WTC11 (cell line): ENCODE measurements at regions not wholly inside any gene's neighbourhood (a gene's known extent, or its start where the extent isn't known, plus 50 kb on each side); places are given as distances from the start of the nearest gene placed in this dataset.

Source experiments
- ATAC-seq: fragments of 200-7000 bp; cut with Tn5 transposase; 2 replicates; pipeline ENCODE4 v1.10.0; 2021; ENCODE audit warnings: mild to moderate bottlenecking, moderate library complexity
- CTCF ChIA-PET: fragments of 300-600 bp; sonication (Branson Sonifier 250); formaldehyde crosslinking; loops from one replicate; lab custom pipeline; 2021; ENCODE audit warnings: antibody characterized with exemption; lab: Charles Lee
- POLR2A ChIA-PET: fragments of 350-600 bp; sonication (Branson Sonifier 250); formaldehyde crosslinking; loops from one replicate; lab custom pipeline; 2021; ENCODE audit warnings: antibody characterized with exemption; lab: Charles Lee
- DNase-seq: peaks from one replicate; pipeline ENCODE4 v3.0.0; 2021; ENCODE audit warnings: low spot score
- H3K27ac Mint-ChIP-seq: 2 replicates; pipeline ENCODE4 v1.8.0; 2021; ENCODE audit warnings: mixed read lengths
- H3K27me3 Mint-ChIP-seq: 2 replicates; pipeline ENCODE4 v1.8.0; 2021; ENCODE audit warnings: low read depth, mild to moderate bottlenecking, moderate library complexity, mixed read lengths
- H3K36me3 Mint-ChIP-seq: 2 replicates; pipeline ENCODE4 v1.8.0; 2021; ENCODE audit warnings: mixed read lengths
- H3K4me1 Mint-ChIP-seq: 2 replicates; pipeline ENCODE4 v1.8.0; 2022; ENCODE audit warnings: mixed read lengths
- H3K4me3 Mint-ChIP-seq: 2 replicates; pipeline ENCODE4 v1.8.0; 2021; ENCODE audit warnings: mild to moderate bottlenecking, moderate library complexity, mixed read lengths
- H3K9me3 Mint-ChIP-seq: 2 replicates; pipeline ENCODE4 v1.8.0; 2021; ENCODE audit warnings: mixed read lengths
- ATF1 ChIP-seq: sonication (generic); formaldehyde crosslinking; IDR thresholded peaks from 2 replicates; pipeline ENCODE4 v1.8.1; 2023; ENCODE audit warnings: mild to moderate bottlenecking, moderate library complexity, missing genetic modification reagents
- CBFB ChIP-seq: sonication (generic); formaldehyde crosslinking; IDR thresholded peaks from 2 replicates; pipeline ENCODE4 v1.8.1; 2022; ENCODE audit warnings: mild to moderate bottlenecking, low read depth, missing genetic modification reagents
- CREB1 ChIP-seq: sonication (generic); formaldehyde crosslinking; IDR thresholded peaks from 2 replicates; pipeline ENCODE4 v1.8.0; 2023; ENCODE audit warnings: mild to moderate bottlenecking, missing genetic modification reagents
- ESRRA ChIP-seq: sonication (generic); formaldehyde crosslinking; IDR thresholded peaks from 2 replicates; pipeline ENCODE4 v1.8.1; 2022; ENCODE audit warnings: mild to moderate bottlenecking, missing genetic modification reagents, borderline replicate concordance
- GRHL2 ChIP-seq: fragments of 250-450 bp; sonication (Bioruptor Pico); IDR thresholded peaks from 2 replicates; pipeline ENCODE4 v1.8.0; 2022; ENCODE audit warnings: mild to moderate bottlenecking, moderate library complexity; ENCODE audit not compliant: insufficient replicate concordance, severe bottlenecking
- HMGA2 ChIP-seq: fragments of 250-450 bp; sonication (Bioruptor Pico); IDR thresholded peaks from 2 replicates; pipeline ENCODE4 v1.4.0; 2021; ENCODE audit warnings: mild to moderate bottlenecking, moderate library complexity
- JUN ChIP-seq: sonication (generic); formaldehyde crosslinking; IDR thresholded peaks from 2 replicates; pipeline ENCODE4 v1.8.0; 2023; ENCODE audit warnings: mild to moderate bottlenecking, missing genetic modification reagents
- SMAD3 ChIP-seq: sonication (generic); formaldehyde crosslinking; IDR thresholded peaks from 2 replicates; pipeline ENCODE4 v1.8.0; 2022; ENCODE audit warnings: missing genetic modification reagents, mild to moderate bottlenecking, borderline replicate concordance
- SMAD4 ChIP-seq: sonication (generic); formaldehyde crosslinking; IDR thresholded peaks from 2 replicates; pipeline ENCODE4 v1.8.0; 2022; ENCODE audit warnings: mild to moderate bottlenecking, missing genetic modification reagents
- SOX15 ChIP-seq: fragments of 250-450 bp; sonication (Bioruptor Pico); IDR thresholded peaks from 2 replicates; pipeline ENCODE4 v1.9.0; 2021; ENCODE audit warnings: mild to moderate bottlenecking
- TP53 ChIP-seq: sonication (generic); formaldehyde crosslinking; IDR thresholded peaks from 2 replicates; pipeline ENCODE4 v1.8.1; 2023; ENCODE audit warnings: mild to moderate bottlenecking, missing genetic modification reagents
- ZBTB21 ChIP-seq: sonication (generic); formaldehyde crosslinking; IDR thresholded peaks from 2 replicates; pipeline ENCODE4 v1.8.1; 2023; ENCODE audit warnings: mild to moderate bottlenecking, missing genetic modification reagents, borderline replicate concordance
- ZNF121 ChIP-seq: sonication (generic); formaldehyde crosslinking; IDR thresholded peaks from 2 replicates; pipeline ENCODE4 v1.8.0; 2023; ENCODE audit warnings: missing genetic modification reagents
- ZNF219 ChIP-seq: sonication (generic); formaldehyde crosslinking; IDR thresholded peaks from 2 replicates; pipeline ENCODE4 v1.8.0; 2023; ENCODE audit warnings: missing genetic modification reagents, mild to moderate bottlenecking, borderline replicate concordance
- ZNF317 ChIP-seq: sonication (generic); formaldehyde crosslinking; IDR thresholded peaks from 2 replicates; pipeline ENCODE4 v1.8.1; 2023; ENCODE audit warnings: low read depth, mild to moderate bottlenecking, moderate library complexity, missing genetic modification reagents, borderline replicate concordance
- ZNF396 ChIP-seq: fragments of 250-450 bp; sonication (Bioruptor Pico); IDR thresholded peaks from 2 replicates; pipeline ENCODE4 v1.8.0; 2021; ENCODE audit warnings: mild to moderate bottlenecking, moderate library complexity, borderline replicate concordance
- ZNF416 ChIP-seq: fragments of 250-450 bp; sonication (Bioruptor Pico); IDR thresholded peaks from 2 replicates; pipeline ENCODE4 v1.9.0; 2021; ENCODE audit warnings: mild to moderate bottlenecking, inconsistent platforms
- TF ChIP-seq, protein P1 (sequence below): sonication (generic); formaldehyde crosslinking; IDR thresholded peaks from 2 replicates; pipeline ENCODE4 v1.8.1; 2022; ENCODE audit warnings: mild to moderate bottlenecking, moderate library complexity, missing genetic modification reagents
- TF ChIP-seq, protein P2 (sequence below): sonication (generic); formaldehyde crosslinking; IDR thresholded peaks from 2 replicates; pipeline ENCODE4 v1.8.1; 2023; ENCODE audit warnings: mild to moderate bottlenecking, missing genetic modification reagents, borderline replicate concordance
- TF ChIP-seq, protein P3 (sequence below): sonication (generic); formaldehyde crosslinking; IDR thresholded peaks from 2 replicates; pipeline ENCODE4 v1.8.0; 2023; ENCODE audit warnings: missing genetic modification reagents, mild to moderate bottlenecking, borderline replicate concordance
- TF ChIP-seq, protein P4 (sequence below): sonication (generic); formaldehyde crosslinking; IDR thresholded peaks from 2 replicates; pipeline ENCODE4 v1.8.1; 2023; ENCODE audit warnings: mild to moderate bottlenecking, missing genetic modification reagents
- TF ChIP-seq, protein P5 (sequence below): sonication (generic); formaldehyde crosslinking; IDR thresholded peaks from 2 replicates; pipeline ENCODE4 v1.8.1; 2022; ENCODE audit warnings: low read depth, missing genetic modification reagents, borderline replicate concordance

DNA sequence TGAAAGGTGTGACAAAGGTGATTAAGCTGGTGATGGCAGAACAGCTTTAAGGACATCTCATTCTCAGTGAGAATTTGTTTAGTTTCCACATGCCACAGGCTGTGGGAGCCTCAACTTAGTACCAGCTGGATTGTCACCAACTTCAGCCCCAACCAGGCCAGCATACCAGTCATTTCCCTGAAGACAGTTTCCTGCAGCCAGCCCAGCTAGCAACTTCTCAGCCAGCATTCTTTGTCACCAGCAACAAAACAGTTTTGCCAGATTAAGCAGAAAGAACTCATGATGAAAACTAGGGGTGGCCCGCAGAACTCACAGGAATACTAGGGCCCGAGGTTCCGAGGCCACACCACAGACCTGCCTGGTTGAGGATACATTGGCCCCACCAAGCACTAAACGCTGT, 68.8 kb upstream of the UNC5B start:
- ChIA-PET POLR2A (no interaction called here), CTCF (interaction anchor here (1.1 kb wide), 1 partner anchor 9 kb away, joined by 3 read pairs; no protein-coding TSS in a partner anchor)
- Mint-ChIP-seq H3K9me3 (no peaks in the 10 kb centered on the region), H3K4me1 (no peaks in the 10 kb centered on the region), H3K27me3 (peaks cover 7% of the 10 kb centered on the region; the same call in 1 of the 2 replicates), H3K36me3 (no peaks in the 10 kb centered on the region), H3K27ac (no peak overlapping the region), H3K4me3 (no peak overlapping the region)
- no peak for TF ChIP-seq ZNF396 (CRISPR knock-in tag)
- no peak for TF ChIP-seq ESRRA (CRISPR knock-in tag)
- TF ChIP-seq ZNF121 (CRISPR knock-in tag): no peak
- TF ChIP-seq, protein P1, sequence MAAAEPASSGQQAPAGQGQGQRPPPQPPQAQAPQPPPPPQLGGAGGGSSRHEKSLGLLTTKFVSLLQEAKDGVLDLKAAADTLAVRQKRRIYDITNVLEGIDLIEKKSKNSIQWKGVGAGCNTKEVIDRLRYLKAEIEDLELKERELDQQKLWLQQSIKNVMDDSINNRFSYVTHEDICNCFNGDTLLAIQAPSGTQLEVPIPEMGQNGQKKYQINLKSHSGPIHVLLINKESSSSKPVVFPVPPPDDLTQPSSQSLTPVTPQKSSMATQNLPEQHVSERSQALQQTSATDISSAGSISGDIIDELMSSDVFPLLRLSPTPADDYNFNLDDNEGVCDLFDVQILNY (CRISPR knock-in tag): no peak
- TF ChIP-seq SMAD3 (CRISPR knock-in tag): no peak
- TF ChIP-seq ZNF317 (CRISPR knock-in tag): no peak
- TF ChIP-seq CBFB (CRISPR knock-in tag): no peak
- TF ChIP-seq GRHL2: no peak
- no peak for TF ChIP-seq JUN (CRISPR knock-in tag)
- TF ChIP-seq, protein P2, sequence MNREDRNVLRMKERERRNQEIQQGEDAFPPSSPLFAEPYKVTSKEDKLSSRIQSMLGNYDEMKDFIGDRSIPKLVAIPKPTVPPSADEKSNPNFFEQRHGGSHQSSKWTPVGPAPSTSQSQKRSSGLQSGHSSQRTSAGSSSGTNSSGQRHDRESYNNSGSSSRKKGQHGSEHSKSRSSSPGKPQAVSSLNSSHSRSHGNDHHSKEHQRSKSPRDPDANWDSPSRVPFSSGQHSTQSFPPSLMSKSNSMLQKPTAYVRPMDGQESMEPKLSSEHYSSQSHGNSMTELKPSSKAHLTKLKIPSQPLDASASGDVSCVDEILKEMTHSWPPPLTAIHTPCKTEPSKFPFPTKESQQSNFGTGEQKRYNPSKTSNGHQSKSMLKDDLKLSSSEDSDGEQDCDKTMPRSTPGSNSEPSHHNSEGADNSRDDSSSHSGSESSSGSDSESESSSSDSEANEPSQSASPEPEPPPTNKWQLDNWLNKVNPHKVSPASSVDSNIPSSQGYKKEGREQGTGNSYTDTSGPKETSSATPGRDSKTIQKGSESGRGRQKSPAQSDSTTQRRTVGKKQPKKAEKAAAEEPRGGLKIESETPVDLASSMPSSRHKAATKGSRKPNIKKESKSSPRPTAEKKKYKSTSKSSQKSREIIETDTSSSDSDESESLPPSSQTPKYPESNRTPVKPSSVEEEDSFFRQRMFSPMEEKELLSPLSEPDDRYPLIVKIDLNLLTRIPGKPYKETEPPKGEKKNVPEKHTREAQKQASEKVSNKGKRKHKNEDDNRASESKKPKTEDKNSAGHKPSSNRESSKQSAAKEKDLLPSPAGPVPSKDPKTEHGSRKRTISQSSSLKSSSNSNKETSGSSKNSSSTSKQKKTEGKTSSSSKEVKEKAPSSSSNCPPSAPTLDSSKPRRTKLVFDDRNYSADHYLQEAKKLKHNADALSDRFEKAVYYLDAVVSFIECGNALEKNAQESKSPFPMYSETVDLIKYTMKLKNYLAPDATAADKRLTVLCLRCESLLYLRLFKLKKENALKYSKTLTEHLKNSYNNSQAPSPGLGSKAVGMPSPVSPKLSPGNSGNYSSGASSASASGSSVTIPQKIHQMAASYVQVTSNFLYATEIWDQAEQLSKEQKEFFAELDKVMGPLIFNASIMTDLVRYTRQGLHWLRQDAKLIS: no peak
- TF ChIP-seq TP53 (CRISPR knock-in tag): no peak
- no peak for TF ChIP-seq ZNF416 (CRISPR knock-in tag)
- TF ChIP-seq CREB1: no peak
- no peak for TF ChIP-seq HMGA2
- no peak for TF ChIP-seq ATF1
- TF ChIP-seq, protein P3, sequence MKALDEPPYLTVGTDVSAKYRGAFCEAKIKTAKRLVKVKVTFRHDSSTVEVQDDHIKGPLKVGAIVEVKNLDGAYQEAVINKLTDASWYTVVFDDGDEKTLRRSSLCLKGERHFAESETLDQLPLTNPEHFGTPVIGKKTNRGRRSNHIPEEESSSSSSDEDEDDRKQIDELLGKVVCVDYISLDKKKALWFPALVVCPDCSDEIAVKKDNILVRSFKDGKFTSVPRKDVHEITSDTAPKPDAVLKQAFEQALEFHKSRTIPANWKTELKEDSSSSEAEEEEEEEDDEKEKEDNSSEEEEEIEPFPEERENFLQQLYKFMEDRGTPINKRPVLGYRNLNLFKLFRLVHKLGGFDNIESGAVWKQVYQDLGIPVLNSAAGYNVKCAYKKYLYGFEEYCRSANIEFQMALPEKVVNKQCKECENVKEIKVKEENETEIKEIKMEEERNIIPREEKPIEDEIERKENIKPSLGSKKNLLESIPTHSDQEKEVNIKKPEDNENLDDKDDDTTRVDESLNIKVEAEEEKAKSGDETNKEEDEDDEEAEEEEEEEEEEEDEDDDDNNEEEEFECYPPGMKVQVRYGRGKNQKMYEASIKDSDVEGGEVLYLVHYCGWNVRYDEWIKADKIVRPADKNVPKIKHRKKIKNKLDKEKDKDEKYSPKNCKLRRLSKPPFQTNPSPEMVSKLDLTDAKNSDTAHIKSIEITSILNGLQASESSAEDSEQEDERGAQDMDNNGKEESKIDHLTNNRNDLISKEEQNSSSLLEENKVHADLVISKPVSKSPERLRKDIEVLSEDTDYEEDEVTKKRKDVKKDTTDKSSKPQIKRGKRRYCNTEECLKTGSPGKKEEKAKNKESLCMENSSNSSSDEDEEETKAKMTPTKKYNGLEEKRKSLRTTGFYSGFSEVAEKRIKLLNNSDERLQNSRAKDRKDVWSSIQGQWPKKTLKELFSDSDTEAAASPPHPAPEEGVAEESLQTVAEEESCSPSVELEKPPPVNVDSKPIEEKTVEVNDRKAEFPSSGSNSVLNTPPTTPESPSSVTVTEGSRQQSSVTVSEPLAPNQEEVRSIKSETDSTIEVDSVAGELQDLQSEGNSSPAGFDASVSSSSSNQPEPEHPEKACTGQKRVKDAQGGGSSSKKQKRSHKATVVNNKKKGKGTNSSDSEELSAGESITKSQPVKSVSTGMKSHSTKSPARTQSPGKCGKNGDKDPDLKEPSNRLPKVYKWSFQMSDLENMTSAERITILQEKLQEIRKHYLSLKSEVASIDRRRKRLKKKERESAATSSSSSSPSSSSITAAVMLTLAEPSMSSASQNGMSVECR (CRISPR knock-in tag): no peak
- no peak for DNase-seq
- ATAC-seq: no peak

DNA sequence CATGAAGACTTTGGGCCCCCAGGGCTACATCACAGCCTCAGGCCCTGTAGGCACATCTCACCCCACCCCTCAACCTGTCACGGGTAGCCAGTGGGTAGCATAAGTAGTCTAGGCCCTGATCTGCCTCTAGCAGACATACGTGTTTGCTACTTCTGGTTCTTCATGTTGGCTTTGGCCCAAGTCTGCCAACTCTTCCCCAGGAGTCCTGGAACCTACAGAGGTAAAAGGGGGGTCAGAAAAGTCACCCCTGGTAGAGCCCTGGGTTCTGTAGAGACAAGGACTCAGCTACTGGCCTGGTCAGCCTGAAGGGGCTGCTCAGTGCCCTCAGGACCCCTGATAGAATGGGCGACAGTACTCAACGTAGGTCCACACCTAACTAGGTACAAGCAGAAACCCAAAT, 67.5 kb upstream of the UNC5B start:
- ChIA-PET POLR2A (no interaction called here), CTCF (no interaction called here)
- TF ChIP-seq, protein P4, sequence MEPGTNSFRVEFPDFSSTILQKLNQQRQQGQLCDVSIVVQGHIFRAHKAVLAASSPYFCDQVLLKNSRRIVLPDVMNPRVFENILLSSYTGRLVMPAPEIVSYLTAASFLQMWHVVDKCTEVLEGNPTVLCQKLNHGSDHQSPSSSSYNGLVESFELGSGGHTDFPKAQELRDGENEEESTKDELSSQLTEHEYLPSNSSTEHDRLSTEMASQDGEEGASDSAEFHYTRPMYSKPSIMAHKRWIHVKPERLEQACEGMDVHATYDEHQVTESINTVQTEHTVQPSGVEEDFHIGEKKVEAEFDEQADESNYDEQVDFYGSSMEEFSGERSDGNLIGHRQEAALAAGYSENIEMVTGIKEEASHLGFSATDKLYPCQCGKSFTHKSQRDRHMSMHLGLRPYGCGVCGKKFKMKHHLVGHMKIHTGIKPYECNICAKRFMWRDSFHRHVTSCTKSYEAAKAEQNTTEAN (CRISPR knock-in tag): no peak
- TF ChIP-seq SOX15 (CRISPR knock-in tag): no peak
- TF ChIP-seq CREB1: no peak
- TF ChIP-seq TP53 (CRISPR knock-in tag): no peak
- no peak for TF ChIP-seq ZNF219 (CRISPR knock-in tag)
- TF ChIP-seq SMAD4: no peak
- no peak for TF ChIP-seq ZBTB21 (CRISPR knock-in tag)
- TF ChIP-seq, protein P5, sequence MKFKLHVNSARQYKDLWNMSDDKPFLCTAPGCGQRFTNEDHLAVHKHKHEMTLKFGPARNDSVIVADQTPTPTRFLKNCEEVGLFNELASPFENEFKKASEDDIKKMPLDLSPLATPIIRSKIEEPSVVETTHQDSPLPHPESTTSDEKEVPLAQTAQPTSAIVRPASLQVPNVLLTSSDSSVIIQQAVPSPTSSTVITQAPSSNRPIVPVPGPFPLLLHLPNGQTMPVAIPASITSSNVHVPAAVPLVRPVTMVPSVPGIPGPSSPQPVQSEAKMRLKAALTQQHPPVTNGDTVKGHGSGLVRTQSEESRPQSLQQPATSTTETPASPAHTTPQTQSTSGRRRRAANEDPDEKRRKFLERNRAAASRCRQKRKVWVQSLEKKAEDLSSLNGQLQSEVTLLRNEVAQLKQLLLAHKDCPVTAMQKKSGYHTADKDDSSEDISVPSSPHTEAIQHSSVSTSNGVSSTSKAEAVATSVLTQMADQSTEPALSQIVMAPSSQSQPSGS (CRISPR knock-in tag): no peak
- TF ChIP-seq, protein P1 (CRISPR knock-in tag): no peak

More for the DNA sequence above, 67.5 kb upstream of the UNC5B start:
- no peaks in the 10 kb centered on the region for H3K36me3 Mint-ChIP-seq
- H3K9me3 Mint-ChIP-seq: no peaks in the 10 kb centered on the region
- no peak for ATAC-seq
- H3K27me3 Mint-ChIP-seq: peaks cover 7% of the 10 kb centered on the region; the same call in 1 of the 2 replicates
- H3K4me1 Mint-ChIP-seq: no peaks in the 10 kb centered on the region
- no peak overlapping the region for H3K4me3 Mint-ChIP-seq
- H3K27ac Mint-ChIP-seq: no peak overlapping the region
- no peak for DNase-seq
